ENCODE measurements at regions not wholly inside any gene's neighbourhood (a gene's known extent, or its start where the extent isn't known, plus 50 kb on each side); places are given as distances from the start of the nearest gene placed in this dataset.

- no peak for TF ChIP-seq PRDM1 (tag by site-specific recombination; IDR thresholded peaks at IDR 0.05)
- TF ChIP-seq ZNF830 (tag by site-specific recombination; IDR thresholded peaks at IDR 0.05; ENCODE audit: low read depth) = no peak
- TF ChIP-seq ZNF248 (tag by site-specific recombination; IDR thresholded peaks at IDR 0.05) = no peak
- no peak for TF ChIP-seq ZNF426 (tag by site-specific recombination; IDR thresholded peaks at IDR 0.05)
- TF ChIP-seq ZNF670 (tag by site-specific recombination; IDR thresholded peaks at IDR 0.05; ENCODE audit: low read depth) = no peak
- TF ChIP-seq ZNF580 (tag by site-specific recombination; IDR thresholded peaks at IDR 0.05) = no peak
Measured at GRCh38 chr11:92098172-92098571, 126.4 kb upstream of the FAT3 start (continued).

- TF ChIP-seq ZNF449 (tag by site-specific recombination; IDR thresholded peaks at IDR 0.05) = no peak
- H3K4me1 ChIP-seq (ENCODE audit: control insufficient read depth, insufficient read depth, low read length) = no peaks in the 10 kb centered on the region
- POLR2A ChIA-PET = no interaction called here
- no peaks in the 10 kb centered on the region for H3K9me3 ChIP-seq (ENCODE audit: control insufficient read depth, insufficient read depth, low read depth, low read length)
- H3K4me3 ChIP-seq (ENCODE audit: low read depth, low read length) = no peak overlapping the region
- H3K27ac ChIP-seq (ENCODE audit: extremely low read depth, low read depth, low read length) = no peak overlapping the region
- H3K36me3 ChIP-seq (ENCODE audit: control insufficient read depth in 2 of 2, insufficient read depth in 1 of 2, low read length in 2 of 2) = no peaks in the 10 kb centered on the region
- CTCF ChIA-PET = no interaction called here
Measured at GRCh38 chr11:92087725-92088537, 136.7 kb upstream of the FAT3 start.

GRCh38 chr11:92083123-92083522 is 141.5 kb upstream of the FAT3 start:
- Histone ChIP-seq H3K36me3 (ENCODE audit: control insufficient read depth in 2 of 2, insufficient read depth in 1 of 2, low read length in 2 of 2) (no peaks in the 10 kb centered on the region), H3K4me1 (ENCODE audit: control insufficient read depth, insufficient read depth, low read length) (no peaks in the 10 kb centered on the region), H3K9me3 (ENCODE audit: control insufficient read depth, insufficient read depth, low read depth, low read length) (no peaks in the 10 kb centered on the region), H3K4me3 (ENCODE audit: low read depth, low read length) (no peak overlapping the region), H3K27ac (ENCODE audit: extremely low read depth, low read depth, low read length) (no peak overlapping the region)
- TF ChIP-seq SCRT2 (tag by site-specific recombination; IDR thresholded peaks at IDR 0.05) (no peak), ZNF423 (tag by site-specific recombination; IDR thresholded peaks at IDR 0.05) (no peak), ZFP37 (tag by site-specific recombination; IDR thresholded peaks at IDR 0.05) (no peak), ZNF133 (tag by site-specific recombination; IDR thresholded peaks at IDR 0.05) (no peak), CTCF (tag by site-specific recombination; IDR thresholded peaks at IDR 0.05) (no peak), ZFP69B (tag by site-specific recombination; IDR thresholded peaks at IDR 0.05) (no peak), ZSCAN4 (tag by site-specific recombination; IDR thresholded peaks at IDR 0.05) (no peak), ZNF488 (tag by site-specific recombination; IDR thresholded peaks at IDR 0.05) (no peak), ZNF544 (tag by site-specific recombination; IDR thresholded peaks at IDR 0.05) (no peak), ZNF391 (tag by site-specific recombination; IDR thresholded peaks at IDR 0.05; ENCODE audit: borderline replicate concordance, low read depth) (no peak), ZNF785 (tag by site-specific recombination; IDR thresholded peaks at IDR 0.05) (no peak), ZSCAN23 (tag by site-specific recombination; IDR thresholded peaks at IDR 0.05) (no peak), ZSCAN16 (tag by site-specific recombination; IDR thresholded peaks at IDR 0.05) (no peak), ZNF404 (tag by site-specific recombination; IDR thresholded peaks at IDR 0.05) (no peak), GFI1B (tag by site-specific recombination; IDR thresholded peaks at IDR 0.05) (no peak), ZNF16 (tag by site-specific recombination; IDR thresholded peaks at IDR 0.05; ENCODE audit: low read depth) (no peak), ZNF433 (tag by site-specific recombination; IDR thresholded peaks at IDR 0.05; ENCODE audit: low read depth) (no peak), ZFHX2 (tag by site-specific recombination; conservative IDR thresholded peaks at IDR 0.05) (no peak), ZNF148 (tag by site-specific recombination; IDR thresholded peaks at IDR 0.05; ENCODE audit: borderline replicate concordance) (no peak)
- ChIA-PET CTCF (no interaction called here), POLR2A (no interaction called here)
